ENCODE measurements at regions not wholly inside any gene's neighbourhood (a gene's known extent, or its start where the extent isn't known, plus 50 kb on each side); places are given as distances from the start of the nearest gene placed in this dataset.

DNA sequence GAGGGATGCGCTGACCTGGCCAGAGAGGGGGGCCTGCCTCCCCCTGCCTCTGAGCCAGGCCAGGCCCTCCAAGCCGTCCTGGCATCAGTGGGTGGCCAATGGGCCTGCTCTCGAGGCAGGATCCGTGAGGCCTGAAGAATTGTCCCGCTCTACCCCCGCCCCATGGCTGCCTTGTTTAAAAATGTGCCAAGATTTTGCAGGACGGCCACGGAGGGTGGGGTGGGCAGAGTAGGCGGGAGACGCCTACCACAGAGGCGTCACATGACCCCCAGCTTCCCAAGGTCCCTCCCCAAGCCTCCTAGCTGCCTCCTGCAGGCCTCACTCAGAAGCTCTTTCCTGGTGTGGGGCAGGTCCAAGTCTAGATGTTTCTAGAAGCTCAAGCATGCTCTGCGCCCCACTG, 69.5 kb downstream of the ENGASE start:
- TF ChIP-seq, protein P1, sequence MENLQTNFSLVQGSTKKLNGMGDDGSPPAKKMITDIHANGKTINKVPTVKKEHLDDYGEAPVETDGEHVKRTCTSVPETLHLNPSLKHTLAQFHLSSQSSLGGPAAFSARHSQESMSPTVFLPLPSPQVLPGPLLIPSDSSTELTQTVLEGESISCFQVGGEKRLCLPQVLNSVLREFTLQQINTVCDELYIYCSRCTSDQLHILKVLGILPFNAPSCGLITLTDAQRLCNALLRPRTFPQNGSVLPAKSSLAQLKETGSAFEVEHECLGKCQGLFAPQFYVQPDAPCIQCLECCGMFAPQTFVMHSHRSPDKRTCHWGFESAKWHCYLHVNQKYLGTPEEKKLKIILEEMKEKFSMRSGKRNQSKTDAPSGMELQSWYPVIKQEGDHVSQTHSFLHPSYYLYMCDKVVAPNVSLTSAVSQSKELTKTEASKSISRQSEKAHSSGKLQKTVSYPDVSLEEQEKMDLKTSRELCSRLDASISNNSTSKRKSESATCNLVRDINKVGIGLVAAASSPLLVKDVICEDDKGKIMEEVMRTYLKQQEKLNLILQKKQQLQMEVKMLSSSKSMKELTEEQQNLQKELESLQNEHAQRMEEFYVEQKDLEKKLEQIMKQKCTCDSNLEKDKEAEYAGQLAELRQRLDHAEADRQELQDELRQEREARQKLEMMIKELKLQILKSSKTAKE (CRISPR knock-in tag; IDR thresholded peaks at IDR 0.05; ENCODE audit: borderline replicate concordance): no peak
- TF ChIP-seq, protein P2, sequence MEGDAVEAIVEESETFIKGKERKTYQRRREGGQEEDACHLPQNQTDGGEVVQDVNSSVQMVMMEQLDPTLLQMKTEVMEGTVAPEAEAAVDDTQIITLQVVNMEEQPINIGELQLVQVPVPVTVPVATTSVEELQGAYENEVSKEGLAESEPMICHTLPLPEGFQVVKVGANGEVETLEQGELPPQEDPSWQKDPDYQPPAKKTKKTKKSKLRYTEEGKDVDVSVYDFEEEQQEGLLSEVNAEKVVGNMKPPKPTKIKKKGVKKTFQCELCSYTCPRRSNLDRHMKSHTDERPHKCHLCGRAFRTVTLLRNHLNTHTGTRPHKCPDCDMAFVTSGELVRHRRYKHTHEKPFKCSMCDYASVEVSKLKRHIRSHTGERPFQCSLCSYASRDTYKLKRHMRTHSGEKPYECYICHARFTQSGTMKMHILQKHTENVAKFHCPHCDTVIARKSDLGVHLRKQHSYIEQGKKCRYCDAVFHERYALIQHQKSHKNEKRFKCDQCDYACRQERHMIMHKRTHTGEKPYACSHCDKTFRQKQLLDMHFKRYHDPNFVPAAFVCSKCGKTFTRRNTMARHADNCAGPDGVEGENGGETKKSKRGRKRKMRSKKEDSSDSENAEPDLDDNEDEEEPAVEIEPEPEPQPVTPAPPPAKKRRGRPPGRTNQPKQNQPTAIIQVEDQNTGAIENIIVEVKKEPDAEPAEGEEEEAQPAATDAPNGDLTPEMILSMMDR (CRISPR knock-in tag; IDR thresholded peaks at IDR 0.05): no peak
- TF ChIP-seq, protein P3, sequence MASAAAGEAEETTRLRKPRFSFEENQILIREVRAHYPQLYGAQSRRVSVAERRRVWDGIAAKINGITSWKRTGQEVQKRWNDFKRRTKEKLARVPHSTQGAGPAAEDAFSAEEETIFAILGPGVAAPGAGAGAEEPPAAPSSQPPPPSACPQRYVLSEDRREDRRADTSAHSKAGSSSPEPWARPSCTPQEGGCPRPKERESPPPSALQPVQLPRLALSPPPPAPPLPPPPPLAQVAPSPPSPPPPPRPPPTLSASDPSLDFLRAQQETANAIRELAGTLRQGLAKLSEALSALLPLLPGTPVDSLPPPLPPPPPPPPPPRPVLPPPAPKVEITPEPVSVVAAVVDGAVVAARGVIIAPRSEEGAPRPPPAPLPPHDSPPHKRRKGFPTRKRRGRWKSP (CRISPR knock-in tag; IDR thresholded peaks at IDR 0.05): no peak
- TF ChIP-seq SOX6 (IDR thresholded peaks at IDR 0.05): no peak
- TF ChIP-seq SOX6 (CRISPR knock-in tag; IDR thresholded peaks at IDR 0.05): no peak
- no peak for TF ChIP-seq EZH2 (conservative IDR thresholded peaks at IDR 0.05; ENCODE audit: low read depth, low read length)
- TF ChIP-seq POLR2A (IDR thresholded peaks at IDR 0.05; ENCODE audit: insufficient read depth in 1 of 2, low read depth in 2 of 2, low read length in 2 of 2): no peak
- no peak for TF ChIP-seq EP300 (IDR thresholded peaks at IDR 0.05; ENCODE audit: low read depth in 2 of 2, low read length in 2 of 2)
- TF ChIP-seq EP300 (CRISPR knock-in tag; IDR thresholded peaks at IDR 0.05; ENCODE audit: borderline replicate concordance): no peak

All from HepG2 (cell line).